ENCODE measurements at regions not wholly inside any gene's neighbourhood (a gene's known extent, or its start where the extent isn't known, plus 50 kb on each side); places are given as distances from the start of the nearest gene placed in this dataset.

DNA sequence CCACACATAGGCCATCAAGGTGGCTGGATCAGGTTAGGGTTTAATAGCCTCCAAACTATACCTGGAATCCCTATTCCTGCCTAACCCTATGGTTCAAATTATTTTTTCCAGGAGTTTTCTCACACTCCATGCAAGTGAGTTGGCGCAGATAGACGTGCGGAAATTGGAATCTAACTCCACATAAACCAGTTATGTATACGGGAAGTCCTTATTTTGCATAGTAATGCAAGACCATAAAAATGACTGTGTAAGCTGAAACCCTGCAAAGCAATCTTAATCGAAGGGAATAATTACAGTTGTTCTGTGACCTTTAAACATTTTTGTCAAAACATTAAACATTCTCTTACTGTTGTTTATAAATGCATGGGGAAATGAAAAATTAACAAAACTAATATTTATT, 200.1 kb upstream of the SIX2 start:
- no peak for DNase-seq

- no peak for DNase-seq
Observed at GRCh38 chr2:45207101-45207500, 197.8 kb upstream of the SIX2 start.

GRCh38 chr2:45205985-45206384, 196.7 kb upstream of the SIX2 start:
- no peak for DNase-seq

DNA sequence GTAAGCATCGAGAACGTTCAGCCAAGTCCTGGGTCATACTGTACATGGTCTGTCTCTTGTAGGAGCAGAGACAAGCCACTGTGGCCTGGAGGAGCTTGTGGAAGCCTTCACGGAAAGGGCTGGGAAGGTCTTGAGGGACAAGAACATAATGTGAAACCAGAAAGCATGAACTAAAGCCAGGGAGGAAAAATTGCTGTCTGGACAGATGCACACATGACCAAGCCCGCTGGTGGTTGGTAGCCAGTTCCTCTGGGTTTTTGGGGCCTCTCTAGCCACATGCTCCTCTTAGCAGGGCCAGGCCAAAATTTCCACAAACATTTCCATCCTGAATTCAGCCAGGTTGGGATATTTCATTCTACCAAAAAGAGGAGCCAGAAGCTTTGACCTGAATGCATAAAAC, 196.2 kb upstream of the SIX2 start:
- DNase-seq: no peak

GRCh38 chr2:45203400-45203799, 194.1 kb upstream of the SIX2 start:
- no peak for DNase-seq

DNA sequence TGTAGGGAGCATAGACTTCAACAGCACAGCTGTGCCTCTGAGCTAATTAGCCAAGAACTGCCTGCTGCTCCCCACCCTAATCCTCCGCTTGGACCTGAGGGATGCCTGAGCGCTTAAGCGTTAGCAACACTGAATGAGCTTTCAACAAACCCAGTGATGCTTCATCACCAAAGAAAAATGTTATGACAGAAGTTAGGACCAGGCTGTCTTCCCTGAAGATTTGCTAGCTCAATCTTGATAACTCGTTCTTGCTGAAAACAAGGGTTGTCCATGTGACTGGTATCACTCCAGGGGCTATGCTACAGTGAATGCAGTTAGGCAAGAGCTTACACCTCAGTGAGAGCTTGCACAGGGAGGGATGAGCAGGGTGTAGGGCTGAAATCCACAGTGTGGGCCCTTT, 190.7 kb upstream of the SIX2 start:
- DNase-seq: no peak

- DNase-seq: no peak
Observed at GRCh38 chr2:45195916-45196315, 186.7 kb upstream of the SIX2 start.

GRCh38 chr2:45194596-45194995, 185.3 kb upstream of the SIX2 start:
- no peak for DNase-seq

GRCh38 chr2:45193581-45193980, 184.3 kb upstream of the SIX2 start:
- DNase-seq: no peak

GRCh38 chr2:45192991-45193390, 183.7 kb upstream of the SIX2 start:
- no peak for DNase-seq

- no peak for DNase-seq
Observed at GRCh38 chr2:45192481-45192880, 183.2 kb upstream of the SIX2 start.

- DNase-seq: no peak
Observed at GRCh38 chr2:45191976-45192375, 182.7 kb upstream of the SIX2 start.

- DNase-seq: no peak
Observed at GRCh38 chr2:45191146-45191863, 182.1 kb upstream of the SIX2 start.

GRCh38 chr2:45190481-45190942, 181.3 kb upstream of the SIX2 start:
- DNase-seq: no peak

DNA sequence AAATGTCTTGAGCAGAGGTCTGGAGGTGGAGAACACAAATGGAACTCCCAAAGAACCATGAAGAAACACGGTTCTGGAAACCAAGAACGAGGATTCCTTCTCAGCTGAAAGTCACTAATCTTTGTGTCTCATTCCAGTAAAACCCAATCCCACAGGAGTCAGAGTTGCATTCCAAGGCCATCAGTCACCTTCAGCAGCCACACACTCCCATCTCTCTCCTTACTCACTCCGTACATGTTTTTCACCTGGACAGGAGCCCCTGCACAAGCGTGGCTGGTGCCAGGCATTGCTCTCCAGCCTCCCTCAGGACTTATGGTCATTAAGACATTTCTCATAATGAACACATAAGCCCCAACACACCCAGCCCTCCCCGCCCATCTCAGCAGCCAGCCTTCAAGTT, 175.4 kb upstream of the SIX2 start:
- no peak for DNase-seq

DNA sequence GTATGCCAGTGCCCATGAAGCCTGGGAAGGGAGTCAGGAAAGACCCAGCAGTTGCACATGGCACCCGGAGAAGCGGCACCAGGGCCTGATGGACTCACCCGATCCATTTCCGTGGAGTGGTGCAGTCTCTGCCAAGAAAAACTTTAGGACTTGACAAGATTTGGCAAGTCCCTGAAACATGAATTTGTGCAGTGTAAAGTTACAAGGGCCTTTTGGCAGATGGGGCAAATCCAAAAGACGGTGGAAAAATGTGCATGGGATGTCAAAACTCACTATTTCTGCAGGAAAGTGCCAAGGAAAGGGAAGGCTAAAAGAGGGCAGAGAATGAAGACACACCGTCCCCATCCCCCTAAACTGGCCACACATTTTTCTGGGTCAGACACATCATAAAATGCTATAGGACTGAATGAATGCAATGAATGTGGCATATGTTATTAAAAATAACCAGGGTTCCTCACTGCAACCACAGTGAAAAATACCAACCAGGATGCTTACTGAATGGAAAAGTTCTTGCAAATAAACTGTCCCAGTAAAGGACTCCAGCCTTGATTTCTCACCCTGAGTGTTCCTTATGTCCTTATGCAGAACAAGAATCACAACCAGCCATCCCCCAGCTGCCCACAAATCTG, 173.5 kb upstream of the SIX2 start:
- DNase-seq: no peak

DNA sequence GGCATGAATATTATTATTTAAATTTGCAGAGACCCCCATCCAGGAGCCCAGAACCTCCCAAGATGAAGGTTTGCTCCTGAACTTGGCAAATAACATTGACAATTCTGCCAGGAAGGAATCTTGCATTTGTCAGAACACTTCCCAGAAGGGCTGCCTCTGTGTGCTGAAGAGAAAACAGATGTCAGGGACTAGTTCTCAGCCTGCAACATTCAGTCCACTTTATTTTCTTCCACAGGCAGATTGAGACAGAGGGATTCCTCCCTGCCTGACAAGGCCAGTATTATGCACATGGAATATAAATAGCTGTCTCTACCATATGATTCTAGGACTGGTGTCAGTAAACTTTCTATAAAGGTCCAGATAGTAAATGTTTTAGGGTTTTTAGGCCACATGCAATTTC, 171.5 kb upstream of the SIX2 start:
- no peak for DNase-seq

- DNase-seq: no peak
Observed at GRCh38 chr2:45180033-45180746, 170.9 kb upstream of the SIX2 start.

DNA sequence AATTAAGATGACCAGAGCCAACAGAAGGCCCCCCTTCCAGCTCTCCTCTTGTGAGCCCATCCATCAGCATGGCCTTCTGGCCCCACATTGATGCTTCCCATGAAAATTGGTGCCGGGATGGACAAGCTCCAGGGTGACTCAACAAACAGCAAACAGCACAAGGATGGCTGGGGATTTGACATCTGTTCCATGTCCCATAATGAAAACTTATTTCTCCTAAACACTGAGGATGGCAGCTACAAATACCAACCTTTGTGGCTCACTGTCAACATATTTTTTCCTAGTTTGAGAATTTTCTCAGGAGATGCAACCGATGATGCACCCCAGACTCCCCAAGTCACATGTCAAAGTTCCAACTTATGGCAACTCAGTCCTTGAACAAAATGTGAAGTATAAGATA, 169.6 kb upstream of the SIX2 start:
- DNase-seq: no peak

GRCh38 chr2:45178359-45178758, 169.1 kb upstream of the SIX2 start:
- DNase-seq: no peak

GRCh38 chr2:45177870-45178269, 168.6 kb upstream of the SIX2 start:
- no peak for DNase-seq

- DNase-seq: no peak
Observed at GRCh38 chr2:45176390-45176789, 167.1 kb upstream of the SIX2 start.

DNA sequence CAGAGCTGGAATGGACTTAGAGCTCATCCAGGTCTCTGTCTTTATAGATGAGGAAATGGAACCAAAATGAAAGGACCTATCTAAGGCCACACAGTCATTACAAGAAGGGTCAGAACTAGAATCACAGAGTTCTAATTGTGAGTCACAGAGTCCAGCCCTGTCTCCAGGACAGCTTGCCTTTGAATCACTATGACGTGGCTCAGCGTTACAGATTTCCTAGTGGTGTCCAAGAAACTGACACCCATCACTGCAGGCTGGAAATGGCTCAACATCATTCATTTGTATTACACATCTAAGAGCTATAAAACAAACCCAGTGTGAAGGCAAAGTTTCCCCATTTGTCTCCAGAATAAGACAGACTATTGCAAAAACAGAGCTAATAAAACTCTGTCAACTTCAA, 164.3 kb upstream of the SIX2 start:
- DNase-seq: no peak

GRCh38 chr2:45172760-45173392, 163.6 kb upstream of the SIX2 start:
- DNase-seq: no peak
